Ureter (tissue), 1 donor: ENCODE measurements at regions not wholly inside any gene's neighbourhood (a gene's known extent, or its start where the extent isn't known, plus 50 kb on each side); places are given as distances from the start of the nearest gene placed in this dataset.
A peak's percentile ranks its signal among the peaks of the same experiment; 100 is the strongest.

Experiments used
- DNase-seq: peaks from one replicate; pipeline ENCODE4 v3.0.0-alpha.2; 2020; ENCODE audit warnings: low spot score
- donor health status: DM: yes; HTN: yes; CAD: no.

GRCh38 chr6:43983191-43983590 is 144.1 kb downstream of the MRPL14 start:
- DNase-seq, result no peak

GRCh38 chr6:43982084-43982625 is 145.1 kb downstream of the MRPL14 start:
- peak; percentile 20 for DNase-seq

GRCh38 chr6:43981363-43981990 is 145.8 kb downstream of the MRPL14 start:
- DNase-seq, result peak; percentile 38

GRCh38 chr6:43980004-43980795 is 147.1 kb downstream of the MRPL14 start:
- peak; percentile 42 for DNase-seq

GRCh38 chr6:43979525-43979924 is 147.7 kb downstream of the MRPL14 start:
- DNase-seq, result peak; percentile 22

GRCh38 chr6:43978473-43979346 is 148.5 kb downstream of the MRPL14 start:
- DNase-seq, result peak; percentile 38

- DNase-seq, result peak; percentile 36
Observed at GRCh38 chr6:43977404-43978111, 149.7 kb downstream of the MRPL14 start.

- DNase-seq, result no peak
Observed at GRCh38 chr6:43976706-43977403, 150.4 kb downstream of the MRPL14 start.

GRCh38 chr6:43974643-43975230 is 152.5 kb downstream of the MRPL14 start:
- DNase-seq, result no peak

- peak; percentile 39 for DNase-seq
Observed at GRCh38 chr6:43973357-43973756, 153.9 kb downstream of the MRPL14 start.

- DNase-seq, result peak; percentile 85
Observed at GRCh38 chr6:43972913-43973300, 154.3 kb downstream of the MRPL14 start.

GRCh38 chr6:43972179-43972912 is 154.9 kb downstream of the MRPL14 start:
- DNase-seq, result peak; percentile 50

GRCh38 chr6:43971776-43972126 is 155.5 kb downstream of the MRPL14 start:
- peak; percentile 40 for DNase-seq

GRCh38 chr6:43970913-43971775 is 156.1 kb downstream of the MRPL14 start:
- DNase-seq, result peak; percentile 54

- DNase-seq, result peak; percentile 37
Observed at GRCh38 chr6:43970068-43970912, 157.0 kb downstream of the MRPL14 start.

- DNase-seq, result peak; percentile 35
Observed at GRCh38 chr6:43969158-43969981, 157.9 kb downstream of the MRPL14 start.
